ENCODE measurements at regions not wholly inside any gene's neighbourhood (a gene's known extent, or its start where the extent isn't known, plus 50 kb on each side); places are given as distances from the start of the nearest gene placed in this dataset.

GRCh38 chrX:97806238-97806637 is 922.5 kb downstream of the RPA4 start:
- Mint-ChIP-seq H3K36me3 (no peaks in the 10 kb centered on the region), H3K4me1 (no peaks in the 10 kb centered on the region), H3K4me3 (no peak overlapping the region), H3K9me3 (peaks cover 2% of the 10 kb centered on the region), H3K27me3 (no peaks in the 10 kb centered on the region), H3K27ac (no peak overlapping the region)
- POLR2A ChIA-PET: no interaction called here
- no peak for DNase-seq
- ATAC-seq (ENCODE audit: low read depth): no peak

GRCh38 chrX:97806946-97807345 is 923.2 kb downstream of the RPA4 start:
- ATAC-seq (ENCODE audit: low read depth) (no peak), DNase-seq (no peak)
- Mint-ChIP-seq H3K4me3 (no peak overlapping the region), H3K4me1 (no peaks in the 10 kb centered on the region), H3K27ac (no peak overlapping the region), H3K27me3 (no peaks in the 10 kb centered on the region), H3K9me3 (peaks cover 2% of the 10 kb centered on the region), H3K36me3 (no peaks in the 10 kb centered on the region)
- POLR2A ChIA-PET: no interaction called here

- H3K36me3 Mint-ChIP-seq: no peaks in the 10 kb centered on the region
These were observed 936.5 kb downstream of the RPA4 start for GRCh38 chrX:97820170-97820569.

GRCh38 chrX:97828471-97828870 is 944.8 kb downstream of the RPA4 start:
- Mint-ChIP-seq H3K27ac (no peak overlapping the region), H3K4me3 (no peak overlapping the region), H3K36me3 (no peaks in the 10 kb centered on the region), H3K4me1 (no peaks in the 10 kb centered on the region), H3K9me3 (no peaks in the 10 kb centered on the region), H3K27me3 (no peaks in the 10 kb centered on the region)
- no peak for ATAC-seq (ENCODE audit: low read depth)
- DNase-seq: no peak
- POLR2A ChIA-PET: no interaction called here

More at GRCh38 chrX:97820170-97820569, 936.5 kb downstream of the RPA4 start:
- no peaks in the 10 kb centered on the region for H3K4me1 Mint-ChIP-seq
- POLR2A ChIA-PET: no interaction called here
- H3K9me3 Mint-ChIP-seq: no peaks in the 10 kb centered on the region
- H3K27me3 Mint-ChIP-seq: no peaks in the 10 kb centered on the region
- no peak overlapping the region for H3K4me3 Mint-ChIP-seq
- no peak for DNase-seq
- no peak for ATAC-seq (ENCODE audit: low read depth)
- H3K27ac Mint-ChIP-seq: no peak overlapping the region

GRCh38 chrX:97835969-97836368 is 952.3 kb downstream of the RPA4 start:
- POLR2A ChIA-PET: no interaction called here
- Mint-ChIP-seq H3K4me1 (no peaks in the 10 kb centered on the region), H3K27ac (no peak overlapping the region), H3K27me3 (no peaks in the 10 kb centered on the region), H3K9me3 (no peaks in the 10 kb centered on the region), H3K36me3 (no peaks in the 10 kb centered on the region), H3K4me3 (no peak overlapping the region)
- ATAC-seq (ENCODE audit: low read depth) (no peak), DNase-seq (no peak)

GRCh38 chrX:97841544-97842179 is 958.0 kb downstream of the RPA4 start:
- Mint-ChIP-seq H3K27ac (no peak overlapping the region), H3K9me3 (peaks cover 16% of the 10 kb centered on the region), H3K27me3 (no peaks in the 10 kb centered on the region), H3K4me3 (no peak overlapping the region), H3K4me1 (no peaks in the 10 kb centered on the region), H3K36me3 (no peaks in the 10 kb centered on the region)
- no peak for DNase-seq
- POLR2A ChIA-PET: no interaction called here
- no peak for ATAC-seq (ENCODE audit: low read depth)

GRCh38 chrX:97842468-97843199 is 958.9 kb downstream of the RPA4 start:
- peaks cover 19% of the 10 kb centered on the region for H3K9me3 Mint-ChIP-seq
- H3K36me3 Mint-ChIP-seq: no peaks in the 10 kb centered on the region
- DNase-seq (no peak), ATAC-seq (ENCODE audit: low read depth) (no peak)
- no peaks in the 10 kb centered on the region for H3K4me1 Mint-ChIP-seq
- POLR2A ChIA-PET: no interaction called here
- no peak overlapping the region for H3K27ac Mint-ChIP-seq
- H3K4me3 Mint-ChIP-seq: no peak overlapping the region
- H3K27me3 Mint-ChIP-seq: no peaks in the 10 kb centered on the region

- ATAC-seq (ENCODE audit: low read depth) (no peak), DNase-seq (no peak)
- H3K36me3 Mint-ChIP-seq: no peaks in the 10 kb centered on the region
- H3K27ac Mint-ChIP-seq: no peak overlapping the region
- H3K4me1 Mint-ChIP-seq: no peaks in the 10 kb centered on the region
- H3K27me3 Mint-ChIP-seq: no peaks in the 10 kb centered on the region
- H3K4me3 Mint-ChIP-seq: no peak overlapping the region
- peaks cover 19% of the 10 kb centered on the region for H3K9me3 Mint-ChIP-seq
- POLR2A ChIA-PET: no interaction called here
These were observed 959.6 kb downstream of the RPA4 start for GRCh38 chrX:97843200-97843811.

GRCh38 chrX:97844161-97844560 is 960.5 kb downstream of the RPA4 start:
- Mint-ChIP-seq H3K9me3 (peaks cover 20% of the 10 kb centered on the region), H3K4me3 (no peak overlapping the region), H3K36me3 (no peaks in the 10 kb centered on the region), H3K27ac (no peak overlapping the region), H3K27me3 (no peaks in the 10 kb centered on the region), H3K4me1 (no peaks in the 10 kb centered on the region)
- DNase-seq (no peak), ATAC-seq (ENCODE audit: low read depth) (no peak)
- POLR2A ChIA-PET: no interaction called here

GRCh38 chrX:97844943-97845342 is 961.2 kb downstream of the RPA4 start:
- DNase-seq (no peak), ATAC-seq (ENCODE audit: low read depth) (no peak)
- Mint-ChIP-seq H3K9me3 (peaks cover 21% of the 10 kb centered on the region), H3K4me3 (no peak overlapping the region), H3K27me3 (no peaks in the 10 kb centered on the region), H3K36me3 (no peaks in the 10 kb centered on the region), H3K4me1 (no peaks in the 10 kb centered on the region), H3K27ac (no peak overlapping the region)
- POLR2A ChIA-PET: no interaction called here

GRCh38 chrX:97845451-97845850 is 961.7 kb downstream of the RPA4 start:
- H3K4me3 Mint-ChIP-seq: no peak overlapping the region
- no peaks in the 10 kb centered on the region for H3K36me3 Mint-ChIP-seq
- POLR2A ChIA-PET: no interaction called here
- DNase-seq (no peak), ATAC-seq (ENCODE audit: low read depth) (no peak)
- no peaks in the 10 kb centered on the region for H3K27me3 Mint-ChIP-seq
- H3K9me3 Mint-ChIP-seq: peaks cover 21% of the 10 kb centered on the region
- H3K4me1 Mint-ChIP-seq: no peaks in the 10 kb centered on the region
- H3K27ac Mint-ChIP-seq: no peak overlapping the region

GRCh38 chrX:97846228-97846627 is 962.5 kb downstream of the RPA4 start:
- DNase-seq (no peak), ATAC-seq (ENCODE audit: low read depth) (no peak)
- no peaks in the 10 kb centered on the region for H3K4me1 Mint-ChIP-seq
- H3K4me3 Mint-ChIP-seq: no peak overlapping the region
- H3K9me3 Mint-ChIP-seq: peaks cover 21% of the 10 kb centered on the region
- POLR2A ChIA-PET: no interaction called here
- no peak overlapping the region for H3K27ac Mint-ChIP-seq
- no peaks in the 10 kb centered on the region for H3K36me3 Mint-ChIP-seq
- H3K27me3 Mint-ChIP-seq: no peaks in the 10 kb centered on the region

- POLR2A ChIA-PET: no interaction called here
- no peak overlapping the region for H3K27ac Mint-ChIP-seq
- H3K4me3 Mint-ChIP-seq: no peak overlapping the region
- no peaks in the 10 kb centered on the region for H3K4me1 Mint-ChIP-seq
- ATAC-seq (ENCODE audit: low read depth) (no peak), DNase-seq (no peak)
- H3K36me3 Mint-ChIP-seq: no peaks in the 10 kb centered on the region
- peaks cover 19% of the 10 kb centered on the region for H3K9me3 Mint-ChIP-seq
- H3K27me3 Mint-ChIP-seq: no peaks in the 10 kb centered on the region
These were observed 963.1 kb downstream of the RPA4 start for GRCh38 chrX:97846718-97847237.
